ENCODE measurements at regions not wholly inside any gene's neighbourhood (a gene's known extent, or its start where the extent isn't known, plus 50 kb on each side); places are given as distances from the start of the nearest gene placed in this dataset.

DNA sequence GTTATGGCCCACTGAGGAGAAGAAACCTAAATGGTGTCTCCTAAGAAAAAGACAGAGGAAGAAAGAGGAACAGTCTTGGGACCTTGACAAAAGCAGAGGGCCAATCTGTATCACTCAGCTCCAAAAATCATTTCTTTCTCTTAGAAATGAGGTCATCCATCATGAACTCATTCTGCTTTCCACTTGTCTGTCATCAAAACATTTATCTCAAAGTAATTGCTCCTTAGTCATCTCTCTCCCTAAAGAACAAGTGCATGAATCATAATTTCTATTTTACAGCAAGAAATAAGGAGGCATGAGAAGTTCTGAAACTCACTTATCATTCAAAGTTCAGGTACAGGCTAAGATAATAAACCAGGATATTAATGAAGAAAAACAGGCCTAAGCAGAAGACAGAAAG lies 375.6 kb downstream of the KCNA4 start:
- TF ChIP-seq, protein P1, sequence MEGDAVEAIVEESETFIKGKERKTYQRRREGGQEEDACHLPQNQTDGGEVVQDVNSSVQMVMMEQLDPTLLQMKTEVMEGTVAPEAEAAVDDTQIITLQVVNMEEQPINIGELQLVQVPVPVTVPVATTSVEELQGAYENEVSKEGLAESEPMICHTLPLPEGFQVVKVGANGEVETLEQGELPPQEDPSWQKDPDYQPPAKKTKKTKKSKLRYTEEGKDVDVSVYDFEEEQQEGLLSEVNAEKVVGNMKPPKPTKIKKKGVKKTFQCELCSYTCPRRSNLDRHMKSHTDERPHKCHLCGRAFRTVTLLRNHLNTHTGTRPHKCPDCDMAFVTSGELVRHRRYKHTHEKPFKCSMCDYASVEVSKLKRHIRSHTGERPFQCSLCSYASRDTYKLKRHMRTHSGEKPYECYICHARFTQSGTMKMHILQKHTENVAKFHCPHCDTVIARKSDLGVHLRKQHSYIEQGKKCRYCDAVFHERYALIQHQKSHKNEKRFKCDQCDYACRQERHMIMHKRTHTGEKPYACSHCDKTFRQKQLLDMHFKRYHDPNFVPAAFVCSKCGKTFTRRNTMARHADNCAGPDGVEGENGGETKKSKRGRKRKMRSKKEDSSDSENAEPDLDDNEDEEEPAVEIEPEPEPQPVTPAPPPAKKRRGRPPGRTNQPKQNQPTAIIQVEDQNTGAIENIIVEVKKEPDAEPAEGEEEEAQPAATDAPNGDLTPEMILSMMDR (IDR thresholded peaks at IDR 0.05; ENCODE audit: insufficient read depth, low read depth, low read length) = no peak
- no peak for TF ChIP-seq EZH2 (IDR thresholded peaks at IDR 0.05; ENCODE audit: insufficient read depth, low read length)
